ENCODE measurements at regions not wholly inside any gene's neighbourhood (a gene's known extent, or its start where the extent isn't known, plus 50 kb on each side); places are given as distances from the start of the nearest gene placed in this dataset.

DNA sequence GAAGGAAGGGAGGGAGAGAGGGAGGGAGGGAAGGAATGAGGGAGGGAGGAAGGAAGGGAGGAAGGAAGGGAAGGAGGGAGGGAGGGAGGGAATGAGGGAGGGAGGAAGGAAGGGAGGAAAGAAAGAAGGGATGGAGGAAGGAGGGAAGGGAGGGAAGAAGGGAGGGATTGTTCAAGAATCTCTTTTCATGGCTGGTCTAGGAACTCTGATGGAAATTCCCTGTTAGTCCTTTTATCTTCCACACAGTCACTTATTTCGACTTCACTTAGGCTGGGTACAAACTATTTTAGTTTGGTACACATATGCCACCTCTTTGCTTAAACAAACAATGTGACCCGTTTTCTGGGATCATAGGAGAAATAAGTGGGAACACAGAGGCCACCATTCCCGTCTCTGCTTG lies 435.6 kb upstream of the WWC1 start:
- no peak for TF ChIP-seq CTCF (IDR thresholded peaks at IDR 0.05)
- no peak for TF ChIP-seq POLR2A (IDR thresholded peaks at IDR 0.05)

Data from thyroid gland (tissue), 4 donors.